HEK293 (cell line): ENCODE measurements at regions not wholly inside any gene's neighbourhood (a gene's known extent, or its start where the extent isn't known, plus 50 kb on each side); places are given as distances from the start of the nearest gene placed in this dataset.

Experiments
- CTCF ChIA-PET: fragments of 350-600 bp; formaldehyde crosslinking; extraction: SDS; loops from one replicate; lab custom pipeline; 2021; ENCODE audit warnings: antibody characterized with exemption; lab: Yijun Ruan, JAX
- POLR2A ChIA-PET: fragments of 300-600 bp; formaldehyde crosslinking; extraction: SDS; loops from one replicate; lab custom pipeline; 2020; ENCODE audit warnings: antibody characterized with exemption, inconsistent platforms; lab: Yijun Ruan, JAX
- H3K27ac ChIP-seq: fragments of 200-500 bp; sonication (Bioruptor generic); 2 replicates; pipeline ENCODE4 v1.5.1; 2014; ENCODE audit warnings: low read depth, low read length, control low read depth, inconsistent platforms; ENCODE audit errors: extremely low read depth
- H3K36me3 ChIP-seq, 2 experiments: fragments of 200-500 bp in 1 of 2; sonication (Bioruptor generic) in 1 of 2; 1 replicate in 1 of 2; 2 replicates in 1 of 2; pipeline ENCODE4 v1.5.1; 2014 to 2017; ENCODE audit warnings: inconsistent platforms in 2 of 2, low read length in 2 of 2; ENCODE audit not compliant: control insufficient read depth in 2 of 2, insufficient read depth in 1 of 2
- H3K4me1 ChIP-seq: fragments of 200-500 bp; sonication (Bioruptor generic); 2 replicates; pipeline ENCODE4 v1.5.1; 2014; ENCODE audit warnings: mild to moderate bottlenecking, low read length, inconsistent platforms; ENCODE audit not compliant: control insufficient read depth, insufficient read depth
- H3K4me3 ChIP-seq: 2 replicates; pipeline ENCODE4 v1.5.1; 2011; ENCODE audit warnings: low read depth, mild to moderate bottlenecking, control low read depth, low read length, moderate library complexity
- H3K9me3 ChIP-seq: fragments of 200-500 bp; sonication (Bioruptor generic); 2 replicates; pipeline ENCODE4 v1.5.1; 2014; ENCODE audit warnings: low read depth, low read length, inconsistent platforms; ENCODE audit not compliant: control insufficient read depth, insufficient read depth
- AEBP2 ChIP-seq: fragments of 450-650 bp; formaldehyde crosslinking; IDR thresholded peaks from 2 replicates; pipeline ENCODE4 v1.5.1; 2016; ENCODE audit warnings: missing biosample characterization, missing genetic modification characterization, borderline replicate concordance
- PBX3 ChIP-seq: sonication (generic); formaldehyde crosslinking; IDR thresholded peaks from 2 replicates; pipeline ENCODE4 v1.8.1; 2022; ENCODE audit warnings: mild to moderate bottlenecking, moderate library complexity, missing genetic modification reagents
- PRDM2 ChIP-seq: fragments of 450-650 bp; formaldehyde crosslinking; IDR thresholded peaks from 2 replicates; pipeline ENCODE4 v1.5.1; 2016; ENCODE audit warnings: missing biosample characterization, missing genetic modification characterization, borderline replicate concordance
- SETDB1 ChIP-seq: IDR thresholded peaks from one replicate; pipeline ENCODE4 v1.6.1; 2017; ENCODE audit warnings: mild to moderate bottlenecking, low read length, moderate library complexity, mixed read lengths; ENCODE audit not compliant: insufficient read length
- WT1 ChIP-seq: fragments of 450-650 bp; formaldehyde crosslinking; IDR thresholded peaks from 2 replicates; pipeline ENCODE4 v1.5.1; 2016; ENCODE audit warnings: missing biosample characterization, missing genetic modification characterization
- ZNF112 ChIP-seq: fragments of 450-650 bp; formaldehyde crosslinking; IDR thresholded peaks from 2 replicates; pipeline ENCODE4 v1.5.0; 2017; ENCODE audit warnings: missing biosample characterization, missing genetic modification characterization
- ZNF239 ChIP-seq: fragments of 450-650 bp; formaldehyde crosslinking; IDR thresholded peaks from 2 replicates; pipeline ENCODE4 v1.5.1; 2016; ENCODE audit warnings: missing biosample characterization, missing genetic modification characterization
- ZNF302 ChIP-seq: fragments of 450-650 bp; formaldehyde crosslinking; IDR thresholded peaks from 2 replicates; pipeline ENCODE4 v1.5.1; 2016; ENCODE audit warnings: missing biosample characterization, missing genetic modification characterization, low read depth
- ZNF324 ChIP-seq: fragments of 450-650 bp; formaldehyde crosslinking; IDR thresholded peaks from 2 replicates; pipeline ENCODE4 v1.5.1; 2016; ENCODE audit warnings: missing biosample characterization, missing genetic modification characterization
- ZNF391 ChIP-seq: fragments of 450-650 bp; formaldehyde crosslinking; IDR thresholded peaks from 2 replicates; pipeline ENCODE4 v1.5.1; 2016; ENCODE audit warnings: low read depth, missing biosample characterization, missing genetic modification characterization, borderline replicate concordance
- ZNF518A ChIP-seq: fragments of 450-650 bp; formaldehyde crosslinking; conservative IDR thresholded peaks from 2 replicates; pipeline ENCODE4 v1.5.1; 2016; ENCODE audit warnings: low read depth, missing biosample characterization, missing genetic modification characterization
- ZNF521 ChIP-seq: fragments of 450-650 bp; formaldehyde crosslinking; IDR thresholded peaks from 2 replicates; pipeline ENCODE4 v1.5.1; 2017; ENCODE audit warnings: missing biosample characterization, mild to moderate bottlenecking, missing genetic modification characterization
- ZNF530 ChIP-seq: fragments of 450-650 bp; formaldehyde crosslinking; IDR thresholded peaks from 2 replicates; pipeline ENCODE4 v1.5.1; 2016; ENCODE audit warnings: low read depth, missing biosample characterization, missing genetic modification characterization
- ZNF600 ChIP-seq: fragments of 450-650 bp; formaldehyde crosslinking; IDR thresholded peaks from 2 replicates; pipeline ENCODE4 v1.5.1; 2016; ENCODE audit warnings: missing biosample characterization, missing genetic modification characterization
- ZNF654 ChIP-seq: fragments of 450-650 bp; formaldehyde crosslinking; IDR thresholded peaks from 2 replicates; pipeline ENCODE4 v1.5.1; 2016; ENCODE audit warnings: low read depth, missing biosample characterization, missing genetic modification characterization
- ZNF664 ChIP-seq: fragments of 450-650 bp; formaldehyde crosslinking; IDR thresholded peaks from 2 replicates; pipeline ENCODE4 v1.5.1; 2016; ENCODE audit warnings: missing biosample characterization, missing genetic modification characterization
- ZSCAN23 ChIP-seq: fragments of 450-650 bp; formaldehyde crosslinking; IDR thresholded peaks from 2 replicates; pipeline ENCODE4 v1.5.1; 2016; ENCODE audit warnings: missing biosample characterization, missing genetic modification characterization

- H3K4me1 ChIP-seq: no peaks in the 10 kb centered on the region
- no peak overlapping the region for H3K27ac ChIP-seq
- no peak for TF ChIP-seq ZNF324 (tag by site-specific recombination)
- no peak for TF ChIP-seq ZNF302 (tag by site-specific recombination)
- H3K9me3 ChIP-seq: no peaks in the 10 kb centered on the region
- H3K36me3 ChIP-seq: no peaks in the 10 kb centered on the region
- H3K4me3 ChIP-seq: no peak overlapping the region
- CTCF ChIA-PET: interaction anchor here (0.6 kb wide), 1 partner anchor 98 kb away, joined by 3 read pairs; no protein-coding TSS in a partner anchor
- POLR2A ChIA-PET: no interaction called here
Observed at GRCh38 chr10:83968052-83968451, 171.3 kb upstream of the GHITM start.

- Histone ChIP-seq H3K36me3 (no peaks in the 10 kb centered on the region), H3K9me3 (no peaks in the 10 kb centered on the region), H3K27ac (no peak overlapping the region)
- POLR2A ChIA-PET: no interaction called here
- TF ChIP-seq SETDB1: no peak
- TF ChIP-seq ZNF239 (tag by site-specific recombination): no peak
- TF ChIP-seq PBX3: no peak
- TF ChIP-seq ZNF521 (tag by site-specific recombination): no peak
- no peak for TF ChIP-seq ZNF664 (tag by site-specific recombination)
- TF ChIP-seq ZSCAN23 (tag by site-specific recombination): no peak
- no peak for TF ChIP-seq ZNF112 (tag by site-specific recombination)
- TF ChIP-seq WT1: no peak
- no peak for TF ChIP-seq ZNF600 (tag by site-specific recombination)
- no peak for TF ChIP-seq ZNF530
- TF ChIP-seq ZNF654 (tag by site-specific recombination): no peak
- TF ChIP-seq AEBP2 (tag by site-specific recombination): no peak
- no peak for TF ChIP-seq ZNF518A
- no peak for TF ChIP-seq ZNF324 (tag by site-specific recombination)
- TF ChIP-seq ZNF391 (tag by site-specific recombination): no peak
- no peak for TF ChIP-seq PRDM2
- TF ChIP-seq, all 188 proteins: peak for 0
- CTCF ChIA-PET: interaction anchor here (0.7 to 1.3 kb wide), 3 partner anchors 16 to 523 kb away, joined by 3 to 5 read pairs (median 5); no protein-coding TSS in a partner anchor
- Histone ChIP-seq H3K4me1 (peaks cover 6% of the 10 kb centered on the region; the same call in 1 of the 2 replicates), H3K4me3 (no peak overlapping the region)
Observed at GRCh38 chr10:83978681-83979383, 160.5 kb upstream of the GHITM start.
